Kidney (tissue), 13 donors: ENCODE measurements at regions not wholly inside any gene's neighbourhood (a gene's known extent, or its start where the extent isn't known, plus 50 kb on each side); places are given as distances from the start of the nearest gene placed in this dataset.
A peak's percentile ranks its signal among the peaks of the same experiment; 100 is the strongest.

Source experiments
- DNase-seq, 5 donors: peaks; one replicate each; pipeline ENCODE4 v3.0.0-alpha.2; 2013 to 2020
- FAIRE-seq: peaks from 2 replicates; lab custom pipeline; 2012; peaks lifted over from hg19 to GRCh38; lab: Jason Lieb, UNC
- H3K27ac ChIP-seq, 2 donors: one replicate each; pipeline ENCODE4 v1.7.0; 2013; ENCODE audit warnings: low read depth in 2 of 2, low read length in 2 of 2, inconsistent platforms in 1 of 2
- H3K27me3 ChIP-seq: one replicate; pipeline ENCODE4 v1.7.1; 2013; ENCODE audit warnings: low read length, inconsistent platforms; ENCODE audit not compliant: control insufficient read depth, insufficient read depth
- H3K36me3 ChIP-seq, 3 donors: one replicate each; pipeline versions ENCODE4 v1.7.0 to v1.7.1; 2013; ENCODE audit warnings: low read length in 3 of 3, control low read depth in 1 of 3, inconsistent platforms in 1 of 3; ENCODE audit not compliant: insufficient read depth in 3 of 3, control insufficient read depth in 2 of 3
- H3K4me1 ChIP-seq, 3 donors: one replicate each; pipeline versions ENCODE4 v1.7.0 to v1.7.1; 2013; ENCODE audit warnings: low read length in 3 of 3, inconsistent platforms in 1 of 3, low read depth in 1 of 3; ENCODE audit not compliant: control insufficient read depth in 2 of 3, insufficient read depth in 2 of 3
- H3K4me3 ChIP-seq, 3 donors: one replicate each; pipeline versions ENCODE4 v1.7.0 to v1.8.1; 2013; ENCODE audit warnings: low read length in 3 of 3, control low read depth in 1 of 3, inconsistent platforms in 1 of 3
- H3K9ac ChIP-seq, 3 donors: one replicate each; pipeline versions ENCODE4 v1.7.0 to v1.7.1; 2013; ENCODE audit warnings: low read length in 3 of 3, control low read depth in 1 of 3, inconsistent platforms in 1 of 3
- H3K9me3 ChIP-seq, 3 donors: one replicate each; pipeline versions ENCODE4 v1.7.0 to v1.7.1; 2013; ENCODE audit warnings: low read length in 3 of 3, control low read depth in 1 of 3, inconsistent platforms in 1 of 3; ENCODE audit not compliant: control insufficient read depth in 2 of 3, insufficient read depth in 1 of 3
- intact Hi-C: fragments of 100-400 bp; cut with DNase I; formaldehyde crosslinking; loops from one replicate; pipeline ENCODE4 v1.11.1; 2022
- TF ChIP-seq, protein P1 (sequence below): IDR thresholded peaks from 3 replicates; pipeline ENCODE4 v1.5.1; 2012; ENCODE audit warnings: mild to moderate bottlenecking, moderate library complexity, borderline replicate concordance; ENCODE audit not compliant: insufficient read depth; ENCODE audit errors: extremely low read depth
- donor health status: control.
- donor health status: control.
- donor health status: control.
- donor health status: control.
- donor health status: control.
- donor health status: DM: yes; HTN: yes; CAD: no.
- donor health status: Normal renal cell carcinoma (clear cell type).

DNA sequence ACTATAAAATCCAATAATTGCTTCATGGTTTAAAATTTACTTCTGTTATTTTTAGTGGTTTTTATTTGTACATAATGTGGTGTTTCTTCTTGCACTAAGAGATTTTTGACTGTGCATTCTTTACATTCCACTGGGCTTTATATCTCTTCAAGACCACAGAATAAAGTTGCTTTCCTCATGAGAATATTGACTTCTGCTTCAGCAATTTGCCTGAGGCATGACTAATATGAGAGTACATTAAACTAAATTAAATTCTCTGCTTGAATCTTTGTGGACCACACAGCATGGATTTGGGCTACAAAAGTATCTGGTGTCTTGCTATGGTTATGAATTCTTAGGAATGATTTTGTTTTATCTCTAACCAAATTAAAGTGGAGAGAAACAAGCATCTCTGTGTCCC lies 1463.4 kb upstream of the PCDH20 start:
- TF ChIP-seq, protein P1, sequence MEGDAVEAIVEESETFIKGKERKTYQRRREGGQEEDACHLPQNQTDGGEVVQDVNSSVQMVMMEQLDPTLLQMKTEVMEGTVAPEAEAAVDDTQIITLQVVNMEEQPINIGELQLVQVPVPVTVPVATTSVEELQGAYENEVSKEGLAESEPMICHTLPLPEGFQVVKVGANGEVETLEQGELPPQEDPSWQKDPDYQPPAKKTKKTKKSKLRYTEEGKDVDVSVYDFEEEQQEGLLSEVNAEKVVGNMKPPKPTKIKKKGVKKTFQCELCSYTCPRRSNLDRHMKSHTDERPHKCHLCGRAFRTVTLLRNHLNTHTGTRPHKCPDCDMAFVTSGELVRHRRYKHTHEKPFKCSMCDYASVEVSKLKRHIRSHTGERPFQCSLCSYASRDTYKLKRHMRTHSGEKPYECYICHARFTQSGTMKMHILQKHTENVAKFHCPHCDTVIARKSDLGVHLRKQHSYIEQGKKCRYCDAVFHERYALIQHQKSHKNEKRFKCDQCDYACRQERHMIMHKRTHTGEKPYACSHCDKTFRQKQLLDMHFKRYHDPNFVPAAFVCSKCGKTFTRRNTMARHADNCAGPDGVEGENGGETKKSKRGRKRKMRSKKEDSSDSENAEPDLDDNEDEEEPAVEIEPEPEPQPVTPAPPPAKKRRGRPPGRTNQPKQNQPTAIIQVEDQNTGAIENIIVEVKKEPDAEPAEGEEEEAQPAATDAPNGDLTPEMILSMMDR, result no peak
- peak in 1 of 5 donors; percentile 3 for DNase-seq
- Histone ChIP-seq H3K27me3 (no peaks in the 10 kb centered on the region), H3K9me3 (no peaks in the 10 kb centered on the region), H3K4me3 (no peak overlapping the region), H3K4me1 (no peaks in the 10 kb centered on the region), H3K9ac (no peak overlapping the region), H3K36me3 (no peaks in the 10 kb centered on the region), H3K27ac (no peak overlapping the region)
- intact Hi-C loops, result no loop called here
- no peak for FAIRE-seq

DNA sequence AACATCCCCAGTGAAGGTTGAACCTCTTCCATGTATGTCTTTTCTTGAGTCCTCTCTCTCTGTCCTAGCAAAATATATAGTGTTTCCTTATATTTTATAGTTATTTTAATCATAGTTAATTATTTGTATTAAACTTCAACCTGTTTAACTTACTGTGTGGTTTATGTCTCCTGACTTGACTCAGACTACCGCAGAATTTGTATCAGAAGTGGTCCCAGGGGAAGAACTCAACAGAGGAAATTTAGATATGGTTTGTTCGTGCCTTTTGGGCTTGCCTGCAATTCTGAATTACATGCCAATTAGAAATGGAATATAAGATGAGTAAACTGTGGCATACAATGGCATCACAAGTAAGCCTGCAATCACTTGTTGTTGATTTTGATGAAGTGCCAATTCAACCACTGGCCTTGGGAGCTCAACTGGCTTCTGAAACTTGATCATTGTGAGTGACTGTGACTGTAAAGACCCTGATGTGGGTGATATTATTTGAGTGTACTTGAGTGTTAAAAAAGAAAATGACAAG lies 1459.5 kb upstream of the PCDH20 start:
- H3K9ac ChIP-seq, result no peak overlapping the region
- intact Hi-C loops, result no loop called here
- no peak overlapping the region for H3K27ac ChIP-seq
- H3K9me3 ChIP-seq, result no peaks in the 10 kb centered on the region
- H3K4me3 ChIP-seq, result no peak overlapping the region
- DNase-seq, result no peak
- H3K4me1 ChIP-seq, result no peaks in the 10 kb centered on the region
- TF ChIP-seq, protein P1, result no peak
- no peak for FAIRE-seq
- H3K27me3 ChIP-seq, result no peaks in the 10 kb centered on the region
- no peaks in the 10 kb centered on the region for H3K36me3 ChIP-seq

DNA sequence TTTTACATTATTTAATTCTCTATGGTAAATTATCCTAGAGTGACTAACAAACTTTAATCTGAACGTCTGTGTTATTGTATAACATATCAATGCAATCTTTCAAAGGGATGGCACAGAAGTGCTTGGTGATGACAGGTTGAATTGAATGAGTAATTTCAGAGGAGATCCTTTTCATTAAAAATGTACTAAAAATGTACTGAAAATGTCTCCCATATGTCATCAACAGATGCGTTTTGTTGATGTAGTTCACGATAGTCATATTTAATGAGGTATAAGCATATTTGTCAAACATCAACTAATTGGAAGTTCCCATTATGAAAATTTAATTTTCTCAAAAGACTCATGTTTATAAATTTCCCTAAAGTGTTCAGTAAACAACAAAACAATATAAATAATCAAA lies 1434.7 kb upstream of the PCDH20 start:
- Histone ChIP-seq H3K36me3 (no peaks in the 10 kb centered on the region), H3K9ac (no peak overlapping the region), H3K27me3 (no peaks in the 10 kb centered on the region), H3K9me3 (no peaks in the 10 kb centered on the region), H3K4me1 (no peaks in the 10 kb centered on the region), H3K27ac (no peak overlapping the region), H3K4me3 (no peak overlapping the region)
- FAIRE-seq (no peak), DNase-seq (no peak)
- intact Hi-C loops, result no loop called here
- TF ChIP-seq, protein P1, result no peak

DNA sequence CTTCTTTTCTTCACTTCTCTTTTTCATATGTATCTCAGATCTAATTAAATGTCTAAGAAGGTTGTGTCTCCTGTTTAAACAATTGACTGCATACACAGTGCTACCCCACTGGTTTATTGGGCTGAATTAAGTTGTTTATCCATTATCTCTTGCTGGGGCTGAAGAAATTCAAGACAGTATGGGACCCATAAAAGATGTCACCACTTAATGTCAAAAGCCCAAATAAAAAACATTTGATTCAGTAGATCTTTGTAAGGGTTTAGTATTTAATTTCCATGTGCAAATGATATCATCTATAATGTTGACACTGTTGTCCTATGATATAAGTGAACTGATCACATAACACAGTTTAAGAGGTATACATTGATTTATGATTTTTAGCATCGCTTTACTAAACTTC lies 1431.9 kb upstream of the PCDH20 start:
- Histone ChIP-seq H3K27ac (no peak overlapping the region), H3K4me1 (no peaks in the 10 kb centered on the region), H3K4me3 (no peak overlapping the region), H3K9ac (no peak overlapping the region), H3K27me3 (no peaks in the 10 kb centered on the region), H3K9me3 (no peaks in the 10 kb centered on the region), H3K36me3 (no peaks in the 10 kb centered on the region)
- TF ChIP-seq, protein P1, result no peak
- no peak for FAIRE-seq
- DNase-seq, result no peak
- intact Hi-C loops, result no loop called here
